GM19372 (cell line): ENCODE measurements at regions not wholly inside any gene's neighbourhood (a gene's known extent, or its start where the extent isn't known, plus 50 kb on each side); places are given as distances from the start of the nearest gene placed in this dataset.

Experiments
- ATAC-seq: cut with Tn5 transposase; IDR thresholded peaks from one replicate; pipeline ENCODE4 v1.9.1; 2021; ENCODE audit warnings: mild to moderate bottlenecking, low read depth, moderate library complexity; ENCODE audit not compliant: unreplicated experiment

- no peak for ATAC-seq
These were observed 130.8 kb upstream of the LNX1 start for GRCh38 chr4:53722110-53722509.

GRCh38 chr4:53721263-53721662 lies 130.0 kb upstream of the LNX1 start:
- no peak for ATAC-seq

GRCh38 chr4:53720776-53721175 lies 129.5 kb upstream of the LNX1 start:
- ATAC-seq, result no peak

GRCh38 chr4:53717064-53717549 lies 125.8 kb upstream of the LNX1 start:
- ATAC-seq, result no peak

GRCh38 chr4:53716471-53717063 lies 125.3 kb upstream of the LNX1 start:
- ATAC-seq, result no peak

- no peak for ATAC-seq
These were observed 124.7 kb upstream of the LNX1 start for GRCh38 chr4:53716011-53716410.

GRCh38 chr4:53714236-53715140 lies 123.2 kb upstream of the LNX1 start:
- no peak for ATAC-seq

GRCh38 chr4:53713767-53714166 lies 122.5 kb upstream of the LNX1 start:
- no peak for ATAC-seq

- no peak for ATAC-seq
These were observed 122.0 kb upstream of the LNX1 start for GRCh38 chr4:53713296-53713695.

GRCh38 chr4:53712408-53713020 lies 121.2 kb upstream of the LNX1 start:
- no peak for ATAC-seq

GRCh38 chr4:53711926-53712325 lies 120.6 kb upstream of the LNX1 start:
- ATAC-seq, result no peak

GRCh38 chr4:53709693-53710092 lies 118.4 kb upstream of the LNX1 start:
- ATAC-seq, result no peak

- no peak for ATAC-seq
These were observed 116.2 kb upstream of the LNX1 start for GRCh38 chr4:53707491-53707890.

GRCh38 chr4:53706422-53707032 lies 115.2 kb upstream of the LNX1 start:
- no peak for ATAC-seq

- no peak for ATAC-seq
These were observed 114.7 kb upstream of the LNX1 start for GRCh38 chr4:53705972-53706371.

GRCh38 chr4:53705151-53705764 lies 114.0 kb upstream of the LNX1 start:
- ATAC-seq, result no peak

GRCh38 chr4:53704329-53704728 lies 113.0 kb upstream of the LNX1 start:
- no peak for ATAC-seq

GRCh38 chr4:53703267-53703655 lies 112.0 kb upstream of the LNX1 start:
- ATAC-seq, result no peak

- peak; percentile 68 for ATAC-seq
These were observed 111.3 kb upstream of the LNX1 start for GRCh38 chr4:53702334-53703266.
